ENCODE measurements at regions not wholly inside any gene's neighbourhood (a gene's known extent, or its start where the extent isn't known, plus 50 kb on each side); places are given as distances from the start of the nearest gene placed in this dataset.

DNA sequence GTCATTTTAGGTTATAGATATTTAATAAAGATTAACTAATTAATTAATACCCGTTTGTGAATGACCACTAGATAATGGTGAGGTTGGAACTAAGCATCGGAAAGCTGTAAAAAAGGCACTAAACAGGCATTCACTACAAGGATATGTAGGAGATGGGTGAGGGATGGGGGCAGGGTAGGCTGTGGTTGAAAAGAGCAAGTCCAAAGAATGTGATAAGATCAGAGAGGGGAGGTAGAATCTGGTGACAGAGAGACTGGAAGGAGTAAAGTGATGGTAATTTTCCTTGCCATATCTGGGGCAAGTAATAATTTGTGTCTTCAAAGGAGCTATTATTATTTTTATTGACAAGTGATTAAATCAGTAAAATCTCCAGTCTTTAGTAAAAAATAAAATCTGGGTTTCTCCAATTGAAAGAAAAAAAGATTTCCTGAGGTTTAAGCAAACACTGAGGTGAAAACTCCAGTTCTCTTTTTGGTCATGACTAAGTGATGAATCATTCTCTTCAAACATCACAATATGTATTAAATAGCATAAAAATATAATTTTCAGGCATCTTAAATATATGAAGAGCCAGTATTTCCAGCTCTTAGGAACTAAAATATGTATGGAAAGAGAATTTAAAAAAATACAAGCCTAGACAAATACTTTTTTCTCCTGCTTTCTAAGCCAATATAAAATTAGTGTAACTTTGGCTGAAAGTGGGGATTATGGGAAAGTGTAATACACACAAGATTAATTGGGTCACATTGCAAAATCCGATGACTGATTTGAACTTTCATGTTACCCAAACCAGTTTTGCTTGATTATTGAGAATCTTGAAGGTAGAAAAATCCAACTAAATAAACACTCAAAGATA is 259.1 kb upstream of the RBMS1 start:
- TF ChIP-seq GATA2 (IDR thresholded peaks at IDR 0.05; ENCODE audit: low read depth, low read length) = no peak
- no peak for TF ChIP-seq GATA3 (IDR thresholded peaks at IDR 0.05; ENCODE audit: low read depth, low read length)
